ENCODE measurements at regions not wholly inside any gene's neighbourhood (a gene's known extent, or its start where the extent isn't known, plus 50 kb on each side); places are given as distances from the start of the nearest gene placed in this dataset.

GRCh38 chr2:161088658-161089350 is 71.4 kb upstream of the TANK start:
- ATAC-seq, result no peak
- TF ChIP-seq ARNTL (CRISPR knock-in tag; IDR thresholded peaks at IDR 0.05; ENCODE audit: borderline replicate concordance, low read depth) (no peak), OSR1 (CRISPR knock-in tag; IDR thresholded peaks at IDR 0.05) (no peak), GLIS3 (CRISPR knock-in tag; IDR thresholded peaks at IDR 0.05) (no peak), PPARA (CRISPR knock-in tag; IDR thresholded peaks at IDR 0.05; ENCODE audit: borderline replicate concordance) (no peak), ZNF8 (CRISPR knock-in tag; IDR thresholded peaks at IDR 0.05) (no peak), ZFP30 (CRISPR knock-in tag; IDR thresholded peaks at IDR 0.05) (no peak), TSHZ2 (CRISPR knock-in tag; IDR thresholded peaks at IDR 0.05) (no peak), ISL1 (CRISPR knock-in tag; IDR thresholded peaks at IDR 0.05) (no peak), RARB (CRISPR knock-in tag; IDR thresholded peaks at IDR 0.05) (no peak), ZNF70 (CRISPR knock-in tag; IDR thresholded peaks at IDR 0.05) (no peak), CSDC2 (CRISPR knock-in tag; IDR thresholded peaks at IDR 0.05) (no peak), ZC3H10 (CRISPR knock-in tag; IDR thresholded peaks at IDR 0.05) (no peak), TCF4 (CRISPR knock-in tag; IDR thresholded peaks at IDR 0.05; ENCODE audit: borderline replicate concordance) (no peak), ZFP3 (CRISPR knock-in tag; IDR thresholded peaks at IDR 0.05) (no peak), SNAI2 (CRISPR knock-in tag; IDR thresholded peaks at IDR 0.05) (no peak), ESRRG (CRISPR knock-in tag; IDR thresholded peaks at IDR 0.05) (no peak)
- TF ChIP-seq, protein P1, sequence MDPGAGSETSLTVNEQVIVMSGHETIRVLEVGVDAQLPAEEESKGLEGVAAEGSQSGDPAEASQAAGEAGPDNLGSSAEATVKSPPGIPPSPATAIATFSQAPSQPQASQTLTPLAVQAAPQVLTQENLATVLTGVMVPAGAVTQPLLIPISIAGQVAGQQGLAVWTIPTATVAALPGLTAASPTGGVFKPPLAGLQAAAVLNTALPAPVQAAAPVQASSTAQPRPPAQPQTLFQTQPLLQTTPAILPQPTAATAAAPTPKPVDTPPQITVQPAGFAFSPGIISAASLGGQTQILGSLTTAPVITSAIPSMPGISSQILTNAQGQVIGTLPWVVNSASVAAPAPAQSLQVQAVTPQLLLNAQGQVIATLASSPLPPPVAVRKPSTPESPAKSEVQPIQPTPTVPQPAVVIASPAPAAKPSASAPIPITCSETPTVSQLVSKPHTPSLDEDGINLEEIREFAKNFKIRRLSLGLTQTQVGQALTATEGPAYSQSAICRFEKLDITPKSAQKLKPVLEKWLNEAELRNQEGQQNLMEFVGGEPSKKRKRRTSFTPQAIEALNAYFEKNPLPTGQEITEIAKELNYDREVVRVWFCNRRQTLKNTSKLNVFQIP (CRISPR knock-in tag; IDR thresholded peaks at IDR 0.05; ENCODE audit: borderline replicate concordance, low read depth), result no peak
- TF ChIP-seq, protein P2, sequence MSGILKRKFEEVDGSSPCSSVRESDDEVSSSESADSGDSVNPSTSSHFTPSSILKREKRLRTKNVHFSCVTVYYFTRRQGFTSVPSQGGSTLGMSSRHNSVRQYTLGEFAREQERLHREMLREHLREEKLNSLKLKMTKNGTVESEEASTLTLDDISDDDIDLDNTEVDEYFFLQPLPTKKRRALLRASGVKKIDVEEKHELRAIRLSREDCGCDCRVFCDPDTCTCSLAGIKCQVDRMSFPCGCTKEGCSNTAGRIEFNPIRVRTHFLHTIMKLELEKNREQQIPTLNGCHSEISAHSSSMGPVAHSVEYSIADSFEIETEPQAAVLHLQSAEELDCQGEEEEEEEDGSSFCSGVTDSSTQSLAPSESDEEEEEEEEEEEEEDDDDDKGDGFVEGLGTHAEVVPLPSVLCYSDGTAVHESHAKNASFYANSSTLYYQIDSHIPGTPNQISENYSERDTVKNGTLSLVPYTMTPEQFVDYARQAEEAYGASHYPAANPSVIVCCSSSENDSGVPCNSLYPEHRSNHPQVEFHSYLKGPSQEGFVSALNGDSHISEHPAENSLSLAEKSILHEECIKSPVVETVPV (CRISPR knock-in tag; IDR thresholded peaks at IDR 0.05), result no peak
- TF ChIP-seq, protein P3, sequence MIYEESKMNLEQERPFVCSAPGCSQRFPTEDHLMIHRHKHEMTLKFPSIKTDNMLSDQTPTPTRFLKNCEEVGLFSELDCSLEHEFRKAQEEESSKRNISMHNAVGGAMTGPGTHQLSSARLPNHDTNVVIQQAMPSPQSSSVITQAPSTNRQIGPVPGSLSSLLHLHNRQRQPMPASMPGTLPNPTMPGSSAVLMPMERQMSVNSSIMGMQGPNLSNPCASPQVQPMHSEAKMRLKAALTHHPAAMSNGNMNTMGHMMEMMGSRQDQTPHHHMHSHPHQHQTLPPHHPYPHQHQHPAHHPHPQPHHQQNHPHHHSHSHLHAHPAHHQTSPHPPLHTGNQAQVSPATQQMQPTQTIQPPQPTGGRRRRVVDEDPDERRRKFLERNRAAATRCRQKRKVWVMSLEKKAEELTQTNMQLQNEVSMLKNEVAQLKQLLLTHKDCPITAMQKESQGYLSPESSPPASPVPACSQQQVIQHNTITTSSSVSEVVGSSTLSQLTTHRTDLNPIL (CRISPR knock-in tag; IDR thresholded peaks at IDR 0.05; ENCODE audit: low read depth), result no peak

- no peak for TF ChIP-seq TSHZ2 (CRISPR knock-in tag; IDR thresholded peaks at IDR 0.05)
- ATAC-seq, result no peak
Observed at GRCh38 chr2:161090411-161090810, 69.8 kb upstream of the TANK start.

- TF ChIP-seq ZC3H10 (CRISPR knock-in tag; IDR thresholded peaks at IDR 0.05), result no peak
- no peak for TF ChIP-seq OSR1 (CRISPR knock-in tag; IDR thresholded peaks at IDR 0.05)
- TF ChIP-seq TSHZ2 (CRISPR knock-in tag; IDR thresholded peaks at IDR 0.05), result no peak
- TF ChIP-seq RARB (CRISPR knock-in tag; IDR thresholded peaks at IDR 0.05), result no peak
- no peak for TF ChIP-seq ZNF70 (CRISPR knock-in tag; IDR thresholded peaks at IDR 0.05)
- TF ChIP-seq ESRRG (CRISPR knock-in tag; IDR thresholded peaks at IDR 0.05), result no peak
- TF ChIP-seq SNAI2 (CRISPR knock-in tag; IDR thresholded peaks at IDR 0.05), result no peak
- TF ChIP-seq ZFP30 (CRISPR knock-in tag; IDR thresholded peaks at IDR 0.05), result no peak
- no peak for TF ChIP-seq TOX (CRISPR knock-in tag; IDR thresholded peaks at IDR 0.05; ENCODE audit: borderline replicate concordance)
- TF ChIP-seq, protein P2 (CRISPR knock-in tag; IDR thresholded peaks at IDR 0.05), result no peak
- ATAC-seq, result no peak
Observed at GRCh38 chr2:161095314-161095713, 64.9 kb upstream of the TANK start.

All from SK-N-SH treated with all-trans-retinoic acid at 6 μM for 48 hours (cell line).